ENCODE measurements at regions not wholly inside any gene's neighbourhood (a gene's known extent, or its start where the extent isn't known, plus 50 kb on each side); places are given as distances from the start of the nearest gene placed in this dataset.

- Histone ChIP-seq H3F3A (ENCODE audit: low read length, unreplicated experiment) (no peaks in the 10 kb centered on the region), H3K36me3 (ENCODE audit: low read depth, low read length) (no peaks in the 10 kb centered on the region), H3K27ac (ENCODE audit: low read length) (no peak overlapping the region), H3K9me2 (replicated peaks; ENCODE audit: low read length) (no peaks in the 10 kb centered on the region), H3K27me3 (ENCODE audit: low read length) (peaks cover 39% of the 10 kb centered on the region), H4K20me1 (ENCODE audit: low read length) (no peaks in the 10 kb centered on the region), H3K4me2 (ENCODE audit: low read length) (no peak overlapping the region), H3K79me2 (ENCODE audit: low read length) (no peaks in the 10 kb centered on the region), H2AFZ (ENCODE audit: low read length) (no peak overlapping the region), H3K4me3 (ENCODE audit: low read length) (no peak overlapping the region), H3K4me1 (ENCODE audit: insufficient read depth, low read length) (no peaks in the 10 kb centered on the region), H3K9me3 (ENCODE audit: low read length) (no peaks in the 10 kb centered on the region), H3K9ac (ENCODE audit: low read length) (no peak overlapping the region)
- intact Hi-C loops (cut with micrococcal nuclease): no loop called here
- ChIA-PET CTCF (no interaction called here), POLR2A (ENCODE audit: unreplicated experiment) (interaction anchor here (0.6 kb wide), 1 partner anchor 39 kb away, joined by 3 read pairs; no protein-coding TSS in a partner anchor)
- no peak for DNase-seq
- TF ChIP-seq EZH2phosphoT487 (IDR thresholded peaks at IDR 0.05; ENCODE audit: borderline replicate concordance, low read length): no peak
- TF ChIP-seq EZH2 (IDR thresholded peaks at IDR 0.05; ENCODE audit: low read length, unreplicated experiment): no peak
- TF ChIP-seq, protein P1, sequence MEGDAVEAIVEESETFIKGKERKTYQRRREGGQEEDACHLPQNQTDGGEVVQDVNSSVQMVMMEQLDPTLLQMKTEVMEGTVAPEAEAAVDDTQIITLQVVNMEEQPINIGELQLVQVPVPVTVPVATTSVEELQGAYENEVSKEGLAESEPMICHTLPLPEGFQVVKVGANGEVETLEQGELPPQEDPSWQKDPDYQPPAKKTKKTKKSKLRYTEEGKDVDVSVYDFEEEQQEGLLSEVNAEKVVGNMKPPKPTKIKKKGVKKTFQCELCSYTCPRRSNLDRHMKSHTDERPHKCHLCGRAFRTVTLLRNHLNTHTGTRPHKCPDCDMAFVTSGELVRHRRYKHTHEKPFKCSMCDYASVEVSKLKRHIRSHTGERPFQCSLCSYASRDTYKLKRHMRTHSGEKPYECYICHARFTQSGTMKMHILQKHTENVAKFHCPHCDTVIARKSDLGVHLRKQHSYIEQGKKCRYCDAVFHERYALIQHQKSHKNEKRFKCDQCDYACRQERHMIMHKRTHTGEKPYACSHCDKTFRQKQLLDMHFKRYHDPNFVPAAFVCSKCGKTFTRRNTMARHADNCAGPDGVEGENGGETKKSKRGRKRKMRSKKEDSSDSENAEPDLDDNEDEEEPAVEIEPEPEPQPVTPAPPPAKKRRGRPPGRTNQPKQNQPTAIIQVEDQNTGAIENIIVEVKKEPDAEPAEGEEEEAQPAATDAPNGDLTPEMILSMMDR (conservative IDR thresholded peaks at IDR 0.05; ENCODE audit: low read depth, low read length): no peak
- BruUV-seq (replicated peaks): no TSS peak
- no peak for ATAC-seq
Measured at GRCh38 chr13:97057176-97057575, 62.9 kb upstream of the OXGR1 start.

GRCh38 chr13:97058391-97058790, 64.1 kb upstream of the OXGR1 start:
- H3K4me3 ChIP-seq (ENCODE audit: low read length): no peak overlapping the region
- ChIA-PET CTCF (interaction anchor here (0.6 kb wide), 1 partner anchor 299 kb away, joined by 3 read pairs; no protein-coding TSS in a partner anchor), POLR2A (ENCODE audit: unreplicated experiment) (no interaction called here)
- H3K27me3 ChIP-seq (ENCODE audit: low read length): peaks cover 48% of the 10 kb centered on the region
- DNase-seq (no peak), ATAC-seq (no peak)
- H3K4me2 ChIP-seq (ENCODE audit: low read length): no peak overlapping the region
- no peak overlapping the region for H3K9ac ChIP-seq (ENCODE audit: low read length)
- no peaks in the 10 kb centered on the region for H3K36me3 ChIP-seq (ENCODE audit: low read depth, low read length)
- no peaks in the 10 kb centered on the region for H3K4me1 ChIP-seq (ENCODE audit: insufficient read depth, low read length)
- no peaks in the 10 kb centered on the region for H3F3A ChIP-seq (ENCODE audit: low read length, unreplicated experiment)
- no peak overlapping the region for H2AFZ ChIP-seq (ENCODE audit: low read length)
- H3K27ac ChIP-seq (ENCODE audit: low read length): no peak overlapping the region
- TF ChIP-seq EZH2 (IDR thresholded peaks at IDR 0.05; ENCODE audit: low read length, unreplicated experiment) (no peak), EZH2phosphoT487 (IDR thresholded peaks at IDR 0.05; ENCODE audit: borderline replicate concordance, low read length) (no peak)
- TF ChIP-seq, protein P1 (conservative IDR thresholded peaks at IDR 0.05; ENCODE audit: low read depth, low read length): no peak
- H3K79me2 ChIP-seq (ENCODE audit: low read length): no peaks in the 10 kb centered on the region
- H4K20me1 ChIP-seq (ENCODE audit: low read length): no peaks in the 10 kb centered on the region
- no peaks in the 10 kb centered on the region for H3K9me3 ChIP-seq (ENCODE audit: low read length)
- no peaks in the 10 kb centered on the region for H3K9me2 ChIP-seq (replicated peaks; ENCODE audit: low read length)
- BruUV-seq (replicated peaks): no TSS peak
- intact Hi-C loops (cut with micrococcal nuclease): no loop called here

GRCh38 chr13:97058926-97059325, 64.7 kb upstream of the OXGR1 start:
- Histone ChIP-seq H3K27me3 (ENCODE audit: low read length) (peaks cover 53% of the 10 kb centered on the region), H3F3A (ENCODE audit: low read length, unreplicated experiment) (no peaks in the 10 kb centered on the region), H3K9me3 (ENCODE audit: low read length) (no peaks in the 10 kb centered on the region), H3K4me1 (ENCODE audit: insufficient read depth, low read length) (no peaks in the 10 kb centered on the region), H3K79me2 (ENCODE audit: low read length) (no peaks in the 10 kb centered on the region), H3K9ac (ENCODE audit: low read length) (no peak overlapping the region), H3K27ac (ENCODE audit: low read length) (no peak overlapping the region), H3K36me3 (ENCODE audit: low read depth, low read length) (no peaks in the 10 kb centered on the region), H2AFZ (ENCODE audit: low read length) (no peak overlapping the region), H3K4me3 (ENCODE audit: low read length) (no peak overlapping the region), H3K4me2 (ENCODE audit: low read length) (no peak overlapping the region), H3K9me2 (replicated peaks; ENCODE audit: low read length) (no peaks in the 10 kb centered on the region), H4K20me1 (ENCODE audit: low read length) (no peaks in the 10 kb centered on the region)
- DNase-seq (no peak), ATAC-seq (no peak)
- ChIA-PET CTCF (interaction anchor here (0.6 kb wide), 1 partner anchor 299 kb away, joined by 3 read pairs; no protein-coding TSS in a partner anchor), POLR2A (ENCODE audit: unreplicated experiment) (no interaction called here)
- intact Hi-C loops (cut with micrococcal nuclease): no loop called here
- TF ChIP-seq, protein P1 (conservative IDR thresholded peaks at IDR 0.05; ENCODE audit: low read depth, low read length): no peak
- TF ChIP-seq EZH2phosphoT487 (IDR thresholded peaks at IDR 0.05; ENCODE audit: borderline replicate concordance, low read length): no peak
- TF ChIP-seq EZH2 (IDR thresholded peaks at IDR 0.05; ENCODE audit: low read length, unreplicated experiment): no peak
- BruUV-seq (replicated peaks): no TSS peak

Measured in PC-3 (cell line).